C4-2B (cell line): ENCODE measurements at regions not wholly inside any gene's neighbourhood (a gene's known extent, or its start where the extent isn't known, plus 50 kb on each side); places are given as distances from the start of the nearest gene placed in this dataset.

Experiments
- H3K27ac ChIP-seq: fragments of 450-650 bp; 2 replicates; pipeline ENCODE4 v1.5.1; 2017
- CTCF ChIP-seq: fragments of 450-650 bp; conservative IDR thresholded peaks from 2 replicates; pipeline ENCODE4 v1.5.1; 2017; ENCODE audit warnings: mild to moderate bottlenecking
- ZFX ChIP-seq: fragments of 450-650 bp; IDR thresholded peaks from 2 replicates; pipeline ENCODE4 v1.6.1; 2017

DNA sequence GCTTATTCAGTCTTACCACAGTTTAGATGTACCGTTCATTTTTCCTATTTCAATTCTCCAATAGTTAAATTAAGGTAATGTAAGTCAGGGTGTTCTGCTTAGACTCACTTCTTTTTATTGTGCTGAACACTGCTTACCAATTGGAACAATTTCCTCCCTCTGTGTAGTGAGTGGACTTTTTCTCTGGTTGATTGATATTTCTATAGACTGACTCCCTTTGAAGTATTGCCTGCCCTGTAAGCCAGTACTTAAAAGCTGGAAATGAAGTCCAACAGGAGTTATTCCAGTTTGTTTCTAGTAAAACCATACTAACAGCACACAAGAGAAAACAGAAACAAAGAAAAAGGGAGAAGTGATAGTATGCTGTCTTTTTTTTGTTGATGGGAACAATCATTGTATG is 1674.9 kb downstream of the REEP3 start:
- TF ChIP-seq ZFX, result no peak
- no peak for TF ChIP-seq CTCF

DNA sequence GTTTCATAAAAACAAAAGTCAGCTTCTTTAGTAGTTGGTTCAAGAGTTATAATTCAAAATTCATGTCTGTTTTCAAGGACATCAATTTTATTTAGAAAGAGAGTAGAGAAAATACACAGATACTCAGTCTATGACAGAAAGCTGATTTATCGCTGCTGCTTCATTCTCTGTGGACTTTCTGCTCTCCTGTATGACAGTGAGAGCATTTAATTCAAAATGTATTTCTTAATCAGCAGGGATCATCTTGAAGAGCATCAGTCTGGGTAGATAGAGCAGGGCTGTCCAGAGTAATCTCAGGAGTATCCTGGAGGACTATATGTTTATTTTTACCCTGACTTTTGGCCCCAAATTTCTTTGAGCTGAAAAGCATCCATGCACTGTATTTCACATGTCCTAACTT is 1676.7 kb downstream of the REEP3 start:
- H3K27ac ChIP-seq, result no peak overlapping the region
- TF ChIP-seq CTCF, result no peak
- TF ChIP-seq ZFX, result no peak

More for the DNA sequence above, 1674.9 kb downstream of the REEP3 start:
- no peak overlapping the region for H3K27ac ChIP-seq

DNA sequence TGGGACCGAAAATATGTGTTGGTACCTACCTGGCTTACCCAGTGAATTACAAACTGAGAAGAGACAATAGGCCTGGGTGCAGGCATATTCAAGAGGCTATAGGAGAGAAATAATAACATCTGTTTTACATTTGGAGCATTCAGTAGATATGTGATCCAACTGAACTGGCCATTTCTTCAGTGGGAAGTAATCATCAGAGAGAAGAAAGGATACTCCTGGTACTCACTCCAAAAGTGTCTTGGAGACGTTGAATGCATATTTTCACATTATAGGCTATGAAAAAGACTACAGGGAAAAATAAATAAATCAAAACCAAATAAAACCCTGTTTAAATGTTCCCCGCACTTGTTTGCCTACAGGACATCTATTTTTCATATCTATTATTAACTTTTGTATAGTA is 1680.3 kb downstream of the REEP3 start:
- no peak overlapping the region for H3K27ac ChIP-seq
- TF ChIP-seq CTCF, result no peak
- TF ChIP-seq ZFX, result no peak

DNA sequence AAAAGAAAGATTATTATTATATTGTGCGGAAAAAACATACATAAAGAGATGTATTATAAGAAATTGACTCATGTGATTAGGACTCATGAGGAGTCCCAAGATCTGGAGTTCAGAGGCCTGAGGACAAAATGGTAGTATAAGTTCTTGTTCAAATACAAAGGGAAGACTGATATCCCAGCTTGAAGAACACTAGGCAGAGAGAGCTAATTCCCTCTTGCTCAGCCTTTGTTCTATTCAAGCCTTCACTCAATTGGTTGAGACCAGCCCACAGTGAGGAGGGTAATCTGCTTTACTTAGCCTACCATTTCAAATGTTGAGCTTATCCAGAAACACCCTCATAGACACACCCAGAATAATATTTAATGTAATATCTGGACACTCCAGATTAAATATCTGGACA is 1683.8 kb downstream of the REEP3 start:
- H3K27ac ChIP-seq, result no peak overlapping the region
- TF ChIP-seq CTCF (no peak), ZFX (no peak)

GRCh38 chr10:65213170-65213569 is 1692.0 kb downstream of the REEP3 start:
- no peak overlapping the region for H3K27ac ChIP-seq
- no peak for TF ChIP-seq ZFX
- no peak for TF ChIP-seq CTCF

- no peak overlapping the region for H3K27ac ChIP-seq
- TF ChIP-seq ZFX (no peak), CTCF (no peak)
These were observed 1698.2 kb downstream of the REEP3 start for GRCh38 chr10:65219444-65219843.

DNA sequence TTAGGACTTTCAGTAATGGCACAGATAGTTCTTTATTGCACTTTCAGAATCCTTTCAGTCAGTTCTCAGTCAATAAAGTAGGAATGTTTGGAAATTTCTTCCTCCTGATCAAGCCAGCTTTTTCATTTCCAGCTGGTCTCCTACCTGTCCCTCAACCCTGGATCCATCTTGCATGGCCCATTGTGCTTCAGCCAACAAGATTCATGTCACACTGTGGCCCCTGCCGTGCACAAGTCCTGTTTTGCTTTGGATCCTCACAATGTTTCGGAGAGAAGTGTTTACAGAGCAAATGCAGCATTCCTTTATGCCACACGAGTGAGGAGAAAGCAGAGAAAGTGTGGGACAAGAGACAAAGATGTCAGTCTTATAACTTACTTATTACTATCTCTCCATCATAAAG is 1694.7 kb upstream of the LRRTM3 start:
- TF ChIP-seq ZFX (no peak), CTCF (no peak)
- H3K27ac ChIP-seq, result no peak overlapping the region
